Astrocyte (in vitro differentiated cells and primary cell): ENCODE measurements at regions not wholly inside any gene's neighbourhood (a gene's known extent, or its start where the extent isn't known, plus 50 kb on each side); places are given as distances from the start of the nearest gene placed in this dataset.

Experiments used
- EZH2 ChIP-seq: IDR thresholded peaks from 2 replicates; pipeline ENCODE4 v1.6.1; 2012; ENCODE audit warnings: mild to moderate bottlenecking, low read length, inconsistent platforms; ENCODE audit not compliant: insufficient read depth
- TF ChIP-seq, protein P1 (sequence below): IDR thresholded peaks from 2 replicates; pipeline ENCODE4 v1.5.1; 2011; ENCODE audit warnings: low read depth, mild to moderate bottlenecking, inconsistent platforms, low read length, moderate library complexity; ENCODE audit not compliant: insufficient read depth

DNA sequence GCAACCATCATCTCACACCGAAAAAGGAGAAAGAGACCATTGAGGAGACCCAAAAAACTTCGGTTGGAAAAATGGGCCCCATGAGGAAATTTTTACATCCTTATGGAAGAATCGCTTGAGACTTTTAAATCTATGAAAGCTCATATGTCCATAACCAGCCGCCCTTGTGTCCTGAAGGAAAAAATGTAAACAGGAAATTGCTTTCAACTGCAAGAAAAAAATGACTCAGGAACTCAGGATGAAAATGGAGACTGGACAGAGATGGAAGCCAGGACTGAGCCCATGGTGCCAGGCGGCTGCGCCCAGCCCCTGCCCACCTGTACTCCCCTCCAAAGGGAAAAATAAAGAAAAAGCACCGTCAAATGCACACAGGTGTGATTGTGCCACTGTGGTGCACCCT is 81.5 kb upstream of the SLC66A3 start:
- TF ChIP-seq, protein P1, sequence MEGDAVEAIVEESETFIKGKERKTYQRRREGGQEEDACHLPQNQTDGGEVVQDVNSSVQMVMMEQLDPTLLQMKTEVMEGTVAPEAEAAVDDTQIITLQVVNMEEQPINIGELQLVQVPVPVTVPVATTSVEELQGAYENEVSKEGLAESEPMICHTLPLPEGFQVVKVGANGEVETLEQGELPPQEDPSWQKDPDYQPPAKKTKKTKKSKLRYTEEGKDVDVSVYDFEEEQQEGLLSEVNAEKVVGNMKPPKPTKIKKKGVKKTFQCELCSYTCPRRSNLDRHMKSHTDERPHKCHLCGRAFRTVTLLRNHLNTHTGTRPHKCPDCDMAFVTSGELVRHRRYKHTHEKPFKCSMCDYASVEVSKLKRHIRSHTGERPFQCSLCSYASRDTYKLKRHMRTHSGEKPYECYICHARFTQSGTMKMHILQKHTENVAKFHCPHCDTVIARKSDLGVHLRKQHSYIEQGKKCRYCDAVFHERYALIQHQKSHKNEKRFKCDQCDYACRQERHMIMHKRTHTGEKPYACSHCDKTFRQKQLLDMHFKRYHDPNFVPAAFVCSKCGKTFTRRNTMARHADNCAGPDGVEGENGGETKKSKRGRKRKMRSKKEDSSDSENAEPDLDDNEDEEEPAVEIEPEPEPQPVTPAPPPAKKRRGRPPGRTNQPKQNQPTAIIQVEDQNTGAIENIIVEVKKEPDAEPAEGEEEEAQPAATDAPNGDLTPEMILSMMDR, result no peak
- no peak for TF ChIP-seq EZH2
